B cell (primary cell): ENCODE measurements at regions not wholly inside any gene's neighbourhood (a gene's known extent, or its start where the extent isn't known, plus 50 kb on each side); places are given as distances from the start of the nearest gene placed in this dataset.

ENCODE experiments used
- ATAC-seq: fragments of 200-7000 bp; cut with Tn5 transposase; one replicate; pipeline ENCODE4 v1.10.0; 2021; ENCODE audit warnings: low read depth, mild to moderate bottlenecking, moderate number of reproducible peaks, moderate library complexity
- CTCF ChIA-PET: fragments of 350-600 bp; sonication (Branson Sonifier 250); formaldehyde crosslinking; loops from one replicate; lab custom pipeline; 2021; ENCODE audit warnings: antibody characterized with exemption, inconsistent platforms; lab: Charles Lee
- POLR2A ChIA-PET: fragments of 350-600 bp; sonication (Branson Sonifier 250); formaldehyde crosslinking; loops from one replicate; lab custom pipeline; 2021; ENCODE audit warnings: antibody characterized with exemption; lab: Charles Lee
- DNase-seq: peaks from one replicate; pipeline ENCODE4 v3.0.0; 2013
- H2AFZ ChIP-seq: 2 replicates; pipeline ENCODE4 v1.6.1; 2012; ENCODE audit warnings: mild to moderate bottlenecking, low read depth, low read length; ENCODE audit not compliant: insufficient read depth, poor library complexity, severe bottlenecking
- H3K27ac ChIP-seq, 2 donors: 1 replicate in 1 of 2; 2 replicates in 1 of 2; pipeline ENCODE4 v1.5.1; 2012 to 2013; ENCODE audit warnings: low read length in 2 of 2, mild to moderate bottlenecking in 2 of 2, moderate library complexity in 1 of 2
- H3K27me3 ChIP-seq, 4 experiments: fragments of 200-600 bp in 1 of 4; sonication (generic) in 1 of 4; replicated peaks in 1 of 4; 1 replicate in 2 of 4; 2 replicates in 2 of 4; pipeline versions ENCODE4 v1.6.1 to v1.7.0; 2013 to 2016; ENCODE audit warnings: low read length in 3 of 4, mild to moderate bottlenecking in 2 of 4, mixed read lengths in 1 of 4, moderate library complexity in 1 of 4; ENCODE audit not compliant: insufficient read depth in 4 of 4, control insufficient read depth in 3 of 4; ENCODE audit errors: control extremely low read depth in 1 of 4
- H3K36me3 ChIP-seq, 2 experiments: replicated peaks in 1 of 2; 1 replicate in 1 of 2; 2 replicates in 1 of 2; pipeline versions ENCODE4 v1.6.1 to v1.7.1; 2013; ENCODE audit warnings: low read length in 1 of 2; ENCODE audit not compliant: insufficient read depth in 2 of 2, control insufficient read depth in 1 of 2; ENCODE audit errors: control extremely low read depth in 1 of 2, extremely low read depth in 1 of 2
- H3K4me1 ChIP-seq, 2 donors: fragments of 200-600 bp in 1 of 2; sonication (generic) in 1 of 2; 1 replicate in 1 of 2; 2 replicates in 1 of 2; pipeline versions ENCODE4 v1.5.1 to v1.6.1; 2013 to 2017; ENCODE audit warnings: low read length in 2 of 2; ENCODE audit not compliant: control insufficient read depth in 2 of 2, insufficient read depth in 2 of 2
- H3K4me2 ChIP-seq: replicated peaks from 2 replicates; pipeline ENCODE3; 2012; ENCODE audit warnings: mild to moderate bottlenecking, low read depth, low read length; ENCODE audit not compliant: poor library complexity, severe bottlenecking
- H3K4me3 ChIP-seq, 5 experiments: fragments of 200-600 bp in 1 of 5; sonication (generic) in 1 of 5; 1 replicate in 3 of 5; 2 replicates in 2 of 5; pipeline versions ENCODE4 v1.5.1 to v1.7.0; 2011 to 2016; ENCODE audit warnings: low read length in 4 of 5, mild to moderate bottlenecking in 4 of 5, low read depth in 2 of 5, control low read depth in 1 of 5, moderate library complexity in 1 of 5; ENCODE audit not compliant: insufficient read depth in 1 of 5; ENCODE audit errors: control extremely low read depth in 1 of 5, extremely low read depth in 1 of 5
- H3K79me2 ChIP-seq: fragments of 200-600 bp; sonication (generic); one replicate; pipeline ENCODE4 v1.6.0; 2016; ENCODE audit warnings: low read length; ENCODE audit not compliant: control insufficient read depth, insufficient read depth
- H3K9ac ChIP-seq: fragments of 200-600 bp; sonication (generic); 2 replicates; pipeline ENCODE4 v1.6.1; 2017; ENCODE audit warnings: mild to moderate bottlenecking, low read length, moderate library complexity
- H3K9me3 ChIP-seq, 3 donors: one replicate each; pipeline versions ENCODE4 v1.6.1 to v1.7.1; 2013; ENCODE audit warnings: low read length in 2 of 3; ENCODE audit not compliant: control insufficient read depth in 2 of 3, insufficient read depth in 1 of 3; ENCODE audit errors: control extremely low read depth in 1 of 3
- H4K20me1 ChIP-seq: 2 replicates; pipeline ENCODE4 v1.6.0; 2012; ENCODE audit warnings: mild to moderate bottlenecking, low read length; ENCODE audit not compliant: insufficient read depth, control insufficient read depth, poor library complexity, severe bottlenecking
- H3K27ac Mint-ChIP-seq: one replicate; pipeline ENCODE4 v1.8.0; 2021; ENCODE audit warnings: mixed read lengths
- H3K27me3 Mint-ChIP-seq: one replicate; pipeline ENCODE4 v1.8.0; 2021; ENCODE audit warnings: mixed read lengths
- H3K4me1 Mint-ChIP-seq: one replicate; pipeline ENCODE4 v1.8.0; 2021; ENCODE audit warnings: mixed read lengths
- H3K4me3 Mint-ChIP-seq: one replicate; pipeline ENCODE4 v1.8.0; 2021; ENCODE audit warnings: mixed read lengths
- H3K9me3 Mint-ChIP-seq: one replicate; pipeline ENCODE4 v1.8.0; 2022; ENCODE audit warnings: mixed read lengths; ENCODE audit not compliant: insufficient read depth
- EZH2 ChIP-seq: IDR thresholded peaks from 2 replicates; pipeline ENCODE4 v1.6.1; 2012; ENCODE audit warnings: borderline replicate concordance, low read depth, mild to moderate bottlenecking, moderate library complexity, low read length; ENCODE audit not compliant: insufficient read depth, poor library complexity, severe bottlenecking
- WGBS: methylation state at CpG from one replicate; pipeline ENCODE4 v1.1.5; 2013; ENCODE audit warnings: missing lambda C conversion rate; ENCODE audit not compliant: insufficient coverage; 5-methylcytosine and 5-hydroxymethylcytosine counted together
- intact Hi-C: fragments of 100-400 bp; cut with micrococcal nuclease; formaldehyde crosslinking; loops from one replicate; pipeline ENCODE4 v1.10.0; 2022
- TF ChIP-seq, protein P1 (sequence below): fragments of 200-600 bp; IDR thresholded peaks from one replicate; pipeline ENCODE4 v1.8.0; 2022; ENCODE audit warnings: antibody characterized with exemption, mild to moderate bottlenecking

DNA sequence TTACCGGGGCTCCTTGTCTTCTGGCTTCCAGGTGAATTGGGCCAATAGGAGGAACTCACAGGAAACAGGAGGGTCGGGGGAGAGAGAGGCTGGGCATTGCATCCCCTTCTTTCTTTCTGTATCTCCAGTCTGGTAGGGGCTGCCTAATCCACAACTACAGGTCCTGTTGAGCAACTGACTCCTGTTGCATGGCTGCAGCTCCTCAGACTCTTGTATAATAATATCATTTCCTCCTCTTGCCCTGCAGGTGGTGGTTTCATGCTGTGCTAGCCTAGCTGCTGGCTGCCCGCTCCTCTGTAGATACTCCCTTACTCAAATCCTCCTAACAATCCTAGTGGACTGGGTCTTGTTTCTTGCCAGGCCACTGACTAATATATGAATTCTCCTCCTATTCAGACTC, 276.5 kb upstream of the SMIM30 start:
- Mint-ChIP-seq H3K4me1 (no peaks in the 10 kb centered on the region), H3K27me3 (no peaks in the 10 kb centered on the region), H3K4me3 (no peak overlapping the region), H3K27ac (no peak overlapping the region), H3K9me3 (peaks cover 3% of the 10 kb centered on the region)
- TF ChIP-seq EZH2: no peak
- TF ChIP-seq, protein P1, sequence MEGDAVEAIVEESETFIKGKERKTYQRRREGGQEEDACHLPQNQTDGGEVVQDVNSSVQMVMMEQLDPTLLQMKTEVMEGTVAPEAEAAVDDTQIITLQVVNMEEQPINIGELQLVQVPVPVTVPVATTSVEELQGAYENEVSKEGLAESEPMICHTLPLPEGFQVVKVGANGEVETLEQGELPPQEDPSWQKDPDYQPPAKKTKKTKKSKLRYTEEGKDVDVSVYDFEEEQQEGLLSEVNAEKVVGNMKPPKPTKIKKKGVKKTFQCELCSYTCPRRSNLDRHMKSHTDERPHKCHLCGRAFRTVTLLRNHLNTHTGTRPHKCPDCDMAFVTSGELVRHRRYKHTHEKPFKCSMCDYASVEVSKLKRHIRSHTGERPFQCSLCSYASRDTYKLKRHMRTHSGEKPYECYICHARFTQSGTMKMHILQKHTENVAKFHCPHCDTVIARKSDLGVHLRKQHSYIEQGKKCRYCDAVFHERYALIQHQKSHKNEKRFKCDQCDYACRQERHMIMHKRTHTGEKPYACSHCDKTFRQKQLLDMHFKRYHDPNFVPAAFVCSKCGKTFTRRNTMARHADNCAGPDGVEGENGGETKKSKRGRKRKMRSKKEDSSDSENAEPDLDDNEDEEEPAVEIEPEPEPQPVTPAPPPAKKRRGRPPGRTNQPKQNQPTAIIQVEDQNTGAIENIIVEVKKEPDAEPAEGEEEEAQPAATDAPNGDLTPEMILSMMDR: no peak
- CTCF ChIA-PET: interaction anchor here (0.7 kb wide), 1 partner anchor 11 kb away, joined by 3 read pairs; no protein-coding TSS in a partner anchor
- 49% methylated on average over 3 of the region's 3 CpGs for WGBS
- ATAC-seq (no peak), DNase-seq (no peak)
- Histone ChIP-seq H2AFZ (no peak overlapping the region), H3K36me3 (no peaks in the 10 kb centered on the region), H3K4me1 (no peaks in the 10 kb centered on the region), H3K9me3 (no peaks in the 10 kb centered on the region), H3K4me2 (no peak overlapping the region), H4K20me1 (no peaks in the 10 kb centered on the region), H3K27me3 (no peaks in the 10 kb centered on the region), H3K79me2 (no peaks in the 10 kb centered on the region), H3K9ac (no peak overlapping the region), H3K27ac (no peak overlapping the region), H3K4me3 (no peak overlapping the region)
- POLR2A ChIA-PET: no interaction called here
- intact Hi-C loops: no loop called here

DNA sequence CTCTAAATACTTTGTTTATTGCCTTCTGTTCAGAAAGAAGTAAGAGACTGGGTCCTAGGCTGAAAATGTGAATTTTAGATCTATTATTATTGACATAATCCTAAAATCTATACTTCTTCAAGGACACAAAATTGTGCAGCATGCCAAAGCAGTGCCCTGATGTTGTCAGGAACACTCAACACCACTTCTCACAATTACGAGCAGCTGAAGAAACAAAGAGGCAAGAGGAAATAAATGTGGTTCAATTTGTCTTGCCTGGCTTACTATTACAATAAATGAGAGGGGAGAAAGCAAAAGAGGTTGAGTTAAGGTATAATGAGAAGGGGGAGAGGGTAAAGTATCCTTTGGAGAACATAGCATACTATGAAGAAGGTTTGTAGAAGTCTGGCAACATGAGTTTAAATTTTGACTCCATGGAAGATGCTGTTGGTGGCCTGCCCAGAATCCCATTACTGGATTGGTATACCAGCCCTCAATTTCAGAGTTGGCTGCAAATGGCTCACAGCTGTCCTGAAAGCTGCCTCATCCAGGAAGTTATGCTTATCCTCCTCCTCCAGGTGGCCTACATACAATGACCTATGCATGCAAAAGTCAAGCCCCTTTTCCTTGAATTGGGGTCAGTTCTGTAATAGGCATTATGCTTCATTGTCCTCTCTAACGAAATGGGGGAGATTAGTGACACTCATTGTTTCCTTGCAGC, 274.6 kb upstream of the SMIM30 start:
- no peak overlapping the region for H3K4me3 ChIP-seq
- no peak for ATAC-seq
- H3K27ac ChIP-seq: no peak overlapping the region
- H3K36me3 ChIP-seq: no peaks in the 10 kb centered on the region
- Mint-ChIP-seq H3K4me3 (no peak overlapping the region), H3K4me1 (no peaks in the 10 kb centered on the region), H3K9me3 (peaks cover 8% of the 10 kb centered on the region), H3K27ac (no peak overlapping the region), H3K27me3 (no peaks in the 10 kb centered on the region)
- H3K4me1 ChIP-seq: no peaks in the 10 kb centered on the region
- H3K9me3 ChIP-seq: no peaks in the 10 kb centered on the region
- H3K9ac ChIP-seq: no peak overlapping the region
- H3K79me2 ChIP-seq: no peaks in the 10 kb centered on the region
- no peak for DNase-seq
- intact Hi-C loops: no loop called here
- POLR2A ChIA-PET: no interaction called here
- no peak for TF ChIP-seq EZH2
- CTCF ChIA-PET: no interaction called here
- no peak overlapping the region for H2AFZ ChIP-seq
- H3K4me2 ChIP-seq: no peak overlapping the region
- H4K20me1 ChIP-seq: no peaks in the 10 kb centered on the region
- 50% methylated on average over 1 of the region's 2 CpGs for WGBS
- no peaks in the 10 kb centered on the region for H3K27me3 ChIP-seq
